Smooth muscle cell (in vitro differentiated cells): ENCODE measurements at regions not wholly inside any gene's neighbourhood (a gene's known extent, or its start where the extent isn't known, plus 50 kb on each side); places are given as distances from the start of the nearest gene placed in this dataset.

ENCODE experiments used
- DNase-seq: peaks from one replicate; lab custom pipeline; 2025; ENCODE audit not compliant: unreplicated experiment; lab: John Stamatoyannopoulos, UW
- H2AFZ ChIP-seq: fragments of 200-600 bp; sonication (generic); 2 replicates; pipeline ENCODE4 v1.6.0; 2016; ENCODE audit warnings: antibody characterized with exemption, low read depth, mild to moderate bottlenecking
- H3F3A ChIP-seq: fragments of 200-600 bp; sonication (generic); 2 replicates; pipeline ENCODE4 v1.6.0; 2017; ENCODE audit warnings: antibody characterized with exemption, low read depth
- H3K27ac ChIP-seq: fragments of 200-600 bp; sonication (generic); 2 replicates; pipeline ENCODE4 v1.5.1; 2016; ENCODE audit warnings: low read depth, mild to moderate bottlenecking
- H3K27me3 ChIP-seq: fragments of 200-600 bp; sonication (generic); 2 replicates; pipeline ENCODE4 v1.6.1; 2016; ENCODE audit warnings: low read depth, mild to moderate bottlenecking
- H3K36me3 ChIP-seq: fragments of 200-600 bp; sonication (generic); 2 replicates; pipeline ENCODE4 v1.5.1; 2016; ENCODE audit warnings: low read depth
- H3K4me1 ChIP-seq: fragments of 200-600 bp; sonication (generic); 2 replicates; pipeline ENCODE4 v1.5.1; 2016; ENCODE audit warnings: low read depth
- H3K4me2 ChIP-seq: fragments of 200-600 bp; sonication (generic); 2 replicates; pipeline ENCODE4 v1.6.0; 2016; ENCODE audit warnings: mild to moderate bottlenecking
- H3K4me3 ChIP-seq: fragments of 200-600 bp; sonication (generic); 2 replicates; pipeline ENCODE4 v1.5.1; 2016; ENCODE audit warnings: mild to moderate bottlenecking
- H3K79me2 ChIP-seq: fragments of 200-600 bp; sonication (generic); 2 replicates; pipeline ENCODE4 v1.6.0; 2016; ENCODE audit warnings: low read depth, mild to moderate bottlenecking
- H3K9ac ChIP-seq: fragments of 200-600 bp; sonication (generic); 2 replicates; pipeline ENCODE4 v1.6.0; 2016; ENCODE audit warnings: low read depth
- H3K9me3 ChIP-seq: fragments of 200-600 bp; sonication (generic); replicated peaks from 2 replicates; pipeline ENCODE4 v1.5.1; 2016; ENCODE audit warnings: low read depth
- H4K20me1 ChIP-seq: fragments of 200-600 bp; sonication (generic); 2 replicates; pipeline ENCODE4 v1.6.0; 2016; ENCODE audit warnings: low read depth
- WGBS: methylation state at CpG from one replicate; pipeline ENCODE4 v1.1.7; 2016; ENCODE audit warnings: low lambda C conversion rate; 5-methylcytosine and 5-hydroxymethylcytosine counted together
- TF ChIP-seq, protein P1 (sequence below): fragments of 200-600 bp; sonication (generic); IDR thresholded peaks from 2 replicates; pipeline ENCODE4 v1.5.1; 2017; ENCODE audit warnings: borderline replicate concordance, mild to moderate bottlenecking, antibody characterized with exemption; ENCODE audit not compliant: insufficient read depth, poor library complexity, severe bottlenecking

DNA sequence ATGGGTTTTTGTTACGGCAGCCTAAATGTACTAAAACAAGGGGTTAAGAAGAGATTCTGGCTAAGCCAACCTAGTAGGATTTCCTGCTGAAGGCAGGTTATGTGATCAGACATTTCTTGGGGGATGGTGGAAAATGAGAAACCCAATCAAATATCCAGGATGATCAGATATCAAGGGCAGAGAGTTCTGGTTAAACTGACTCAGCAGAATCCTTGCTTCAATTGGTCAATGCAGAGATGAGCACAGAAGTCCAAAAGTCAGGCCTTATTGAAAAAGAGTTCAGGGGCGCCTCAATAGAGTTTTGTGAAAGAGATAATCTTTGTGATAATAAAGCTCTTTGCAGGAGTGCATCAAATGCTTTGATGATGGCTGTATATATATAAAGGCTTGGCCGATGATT, 237.1 kb downstream of the AMY1C start:
- Histone ChIP-seq H3K4me2 (no peak overlapping the region), H3K27ac (no peak overlapping the region), H3K27me3 (no peaks in the 10 kb centered on the region), H2AFZ (no peak overlapping the region), H4K20me1 (no peaks in the 10 kb centered on the region), H3K79me2 (no peaks in the 10 kb centered on the region), H3K9ac (no peak overlapping the region), H3K4me3 (no peak overlapping the region), H3F3A (no peaks in the 10 kb centered on the region), H3K4me1 (no peaks in the 10 kb centered on the region), H3K9me3 (no peaks in the 10 kb centered on the region), H3K36me3 (no peaks in the 10 kb centered on the region)
- TF ChIP-seq, protein P1, sequence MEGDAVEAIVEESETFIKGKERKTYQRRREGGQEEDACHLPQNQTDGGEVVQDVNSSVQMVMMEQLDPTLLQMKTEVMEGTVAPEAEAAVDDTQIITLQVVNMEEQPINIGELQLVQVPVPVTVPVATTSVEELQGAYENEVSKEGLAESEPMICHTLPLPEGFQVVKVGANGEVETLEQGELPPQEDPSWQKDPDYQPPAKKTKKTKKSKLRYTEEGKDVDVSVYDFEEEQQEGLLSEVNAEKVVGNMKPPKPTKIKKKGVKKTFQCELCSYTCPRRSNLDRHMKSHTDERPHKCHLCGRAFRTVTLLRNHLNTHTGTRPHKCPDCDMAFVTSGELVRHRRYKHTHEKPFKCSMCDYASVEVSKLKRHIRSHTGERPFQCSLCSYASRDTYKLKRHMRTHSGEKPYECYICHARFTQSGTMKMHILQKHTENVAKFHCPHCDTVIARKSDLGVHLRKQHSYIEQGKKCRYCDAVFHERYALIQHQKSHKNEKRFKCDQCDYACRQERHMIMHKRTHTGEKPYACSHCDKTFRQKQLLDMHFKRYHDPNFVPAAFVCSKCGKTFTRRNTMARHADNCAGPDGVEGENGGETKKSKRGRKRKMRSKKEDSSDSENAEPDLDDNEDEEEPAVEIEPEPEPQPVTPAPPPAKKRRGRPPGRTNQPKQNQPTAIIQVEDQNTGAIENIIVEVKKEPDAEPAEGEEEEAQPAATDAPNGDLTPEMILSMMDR: no peak
- WGBS: 94% methylated on average over 3 of the region's 3 CpGs
- no peak for DNase-seq

DNA sequence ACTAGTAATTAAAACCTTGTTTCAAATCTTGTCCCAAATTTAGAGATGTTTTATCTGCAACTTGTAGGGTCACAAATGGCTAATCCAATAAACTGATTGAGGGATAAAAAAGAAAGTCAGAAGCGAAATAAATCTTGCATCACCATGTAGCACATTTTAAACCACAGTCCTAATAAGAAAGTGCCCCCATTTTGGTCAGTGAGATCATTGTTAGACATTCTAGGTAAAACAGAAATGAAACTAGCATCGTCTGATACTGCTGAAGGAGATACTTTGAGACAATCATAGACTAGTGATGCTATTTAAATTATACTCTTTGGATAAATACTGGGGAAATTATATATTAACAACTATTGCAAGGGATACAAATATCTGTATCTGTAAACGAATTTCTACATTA, 247.9 kb downstream of the AMY1C start:
- no peak for DNase-seq
- no peaks in the 10 kb centered on the region for H3K4me1 ChIP-seq
- H3K4me3 ChIP-seq: no peak overlapping the region
- H4K20me1 ChIP-seq: no peaks in the 10 kb centered on the region
- H3K27me3 ChIP-seq: no peaks in the 10 kb centered on the region
- H3K36me3 ChIP-seq: no peaks in the 10 kb centered on the region
- no peak overlapping the region for H3K4me2 ChIP-seq
- no peaks in the 10 kb centered on the region for H3K9me3 ChIP-seq
- H2AFZ ChIP-seq: no peak overlapping the region
- WGBS: 36% methylated on average over 3 of the region's 3 CpGs
- H3K9ac ChIP-seq: no peak overlapping the region
- no peaks in the 10 kb centered on the region for H3K79me2 ChIP-seq
- no peaks in the 10 kb centered on the region for H3F3A ChIP-seq
- TF ChIP-seq, protein P1: no peak
- H3K27ac ChIP-seq: no peak overlapping the region

GRCh38 chr1:104018922-104019674, 269.4 kb downstream of the AMY1C start:
- TF ChIP-seq, protein P1: no peak
- no peak for DNase-seq
- H3K4me1 ChIP-seq: no peaks in the 10 kb centered on the region
- no peak overlapping the region for H3K4me3 ChIP-seq
- WGBS: 84% methylated on average over 1 of the region's 1 CpG
- no peaks in the 10 kb centered on the region for H4K20me1 ChIP-seq
- H3K27me3 ChIP-seq: no peaks in the 10 kb centered on the region
- H2AFZ ChIP-seq: no peak overlapping the region
- H3K27ac ChIP-seq: no peak overlapping the region
- no peaks in the 10 kb centered on the region for H3K9me3 ChIP-seq
- H3K79me2 ChIP-seq: no peaks in the 10 kb centered on the region
- H3K4me2 ChIP-seq: no peak overlapping the region
- H3K36me3 ChIP-seq: no peaks in the 10 kb centered on the region
- no peak overlapping the region for H3K9ac ChIP-seq
- no peaks in the 10 kb centered on the region for H3F3A ChIP-seq

DNA sequence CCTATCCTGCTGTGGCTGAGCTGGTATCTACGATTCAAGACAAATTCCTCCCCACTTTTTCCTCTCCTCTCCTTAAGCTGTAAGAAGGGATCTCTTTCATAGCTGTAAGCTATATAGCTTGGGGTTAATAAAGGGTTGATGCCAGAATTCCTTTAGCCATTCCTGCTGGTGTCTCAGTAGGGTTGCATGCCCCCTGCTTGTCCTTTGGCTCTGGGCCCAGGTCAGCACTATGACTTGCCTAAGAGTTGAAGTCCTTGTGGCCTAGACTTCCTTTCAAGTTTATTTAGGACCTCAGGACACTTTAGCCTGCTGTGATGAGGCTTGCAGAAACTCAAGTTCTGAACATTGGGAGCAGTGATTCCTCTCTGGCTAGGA, 270.0 kb downstream of the AMY1C start:
- H3K9me3 ChIP-seq: no peaks in the 10 kb centered on the region
- no peak for DNase-seq
- no peaks in the 10 kb centered on the region for H3K27me3 ChIP-seq
- no peak overlapping the region for H2AFZ ChIP-seq
- H3F3A ChIP-seq: no peaks in the 10 kb centered on the region
- H3K9ac ChIP-seq: no peak overlapping the region
- H4K20me1 ChIP-seq: no peaks in the 10 kb centered on the region
- H3K36me3 ChIP-seq: no peaks in the 10 kb centered on the region
- no peak overlapping the region for H3K4me3 ChIP-seq
- 81% methylated on average over 1 of the region's 1 CpG for WGBS
- no peaks in the 10 kb centered on the region for H3K79me2 ChIP-seq
- H3K27ac ChIP-seq: no peak overlapping the region
- TF ChIP-seq, protein P1: no peak
- no peak overlapping the region for H3K4me2 ChIP-seq
- H3K4me1 ChIP-seq: no peaks in the 10 kb centered on the region
